Femur (tissue), 1 donor: ENCODE measurements at regions not wholly inside any gene's neighbourhood (a gene's known extent, or its start where the extent isn't known, plus 50 kb on each side); places are given as distances from the start of the nearest gene placed in this dataset.
"Not testable (repeated sequence)": the region's sequence is repeated elsewhere in the genome, so short reads cannot be mapped to it uniquely, and the experiment has no call there.

Experiments
- DNase-seq: peaks from one replicate; pipeline ENCODE4 v3.0.0-alpha.2; 2017

GRCh38 chr14:29391231-29391630, 536.4 kb downstream of the PRKD1 start:
- no peak for DNase-seq

- no peak for DNase-seq
These were observed 535.8 kb downstream of the PRKD1 start for GRCh38 chr14:29391801-29392200.

DNA sequence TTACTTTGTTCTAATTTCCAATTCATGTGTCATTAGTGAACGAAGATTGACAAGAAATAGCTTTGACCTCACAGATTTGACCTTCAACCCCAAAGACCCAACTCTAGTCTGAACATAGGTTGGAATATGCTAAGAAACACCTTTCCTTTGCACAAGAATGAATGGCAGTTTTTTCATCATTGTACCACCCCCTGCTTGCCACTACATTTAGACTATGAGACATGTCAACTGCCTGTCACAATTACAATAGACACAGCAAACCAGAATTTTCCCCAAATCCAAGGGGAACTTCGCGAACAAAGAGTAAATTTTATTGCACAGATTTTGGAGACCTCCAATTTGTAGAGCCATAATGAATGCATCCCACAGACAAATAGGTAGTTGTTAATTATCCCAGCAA, 535.4 kb downstream of the PRKD1 start:
- DNase-seq: no peak

DNA sequence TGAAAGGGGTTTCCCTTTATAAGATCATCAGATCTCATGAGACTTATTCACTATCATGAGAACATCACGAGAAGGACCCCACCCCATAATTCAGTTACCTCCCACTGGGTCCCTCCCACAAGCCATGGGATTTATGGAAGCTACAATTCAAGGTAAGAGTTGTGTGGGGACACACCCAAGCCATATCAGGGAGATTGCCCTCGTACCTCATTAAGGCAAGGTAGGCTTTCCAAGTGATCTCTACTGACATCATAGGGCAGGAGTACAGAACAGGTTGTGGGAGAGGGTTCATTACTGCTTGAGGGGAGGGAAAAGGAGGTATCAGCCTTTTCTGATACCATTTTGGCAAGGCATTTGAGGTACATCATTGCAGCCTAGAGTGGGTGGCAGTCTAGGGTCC, 524.6 kb downstream of the PRKD1 start:
- DNase-seq: no peak

DNA sequence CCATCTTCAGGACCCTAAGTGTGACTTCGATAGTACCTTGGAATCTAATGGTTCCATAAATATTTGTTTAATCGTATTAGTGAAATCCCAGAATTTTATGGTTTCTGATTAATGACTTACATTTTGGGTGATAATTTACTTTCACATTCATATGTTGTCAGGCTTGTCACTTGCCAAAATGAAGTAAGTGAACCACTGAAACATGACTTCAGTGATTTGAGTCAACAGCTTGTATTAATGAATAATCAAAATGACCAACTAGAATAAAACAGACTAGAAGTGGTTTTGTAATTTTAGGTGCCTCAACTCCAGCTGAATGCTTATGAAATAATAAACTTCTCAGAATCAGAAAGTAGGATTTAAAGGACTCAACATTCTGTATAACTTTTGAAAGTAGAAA, 517.1 kb downstream of the PRKD1 start:
- DNase-seq: no peak

DNA sequence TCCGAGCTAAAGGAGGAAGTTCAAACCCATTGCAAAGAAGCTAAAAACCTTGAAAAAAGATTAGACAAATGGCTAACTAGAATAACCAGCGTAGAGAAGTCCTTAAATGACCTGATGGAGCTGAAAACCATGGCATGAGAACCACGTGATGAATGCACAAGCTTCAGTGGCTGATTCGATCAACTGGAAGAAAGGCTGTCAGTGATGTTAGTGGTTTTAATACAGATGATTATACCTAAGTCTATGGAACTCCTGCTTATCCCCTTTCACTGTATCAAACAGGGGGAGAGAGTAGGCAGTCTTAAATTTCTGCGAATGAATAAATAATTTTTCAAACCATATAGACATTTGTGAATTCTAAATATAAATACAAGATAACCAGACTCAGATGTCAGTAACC, 512.7 kb downstream of the PRKD1 start:
- not testable (repeated sequence) for DNase-seq

DNA sequence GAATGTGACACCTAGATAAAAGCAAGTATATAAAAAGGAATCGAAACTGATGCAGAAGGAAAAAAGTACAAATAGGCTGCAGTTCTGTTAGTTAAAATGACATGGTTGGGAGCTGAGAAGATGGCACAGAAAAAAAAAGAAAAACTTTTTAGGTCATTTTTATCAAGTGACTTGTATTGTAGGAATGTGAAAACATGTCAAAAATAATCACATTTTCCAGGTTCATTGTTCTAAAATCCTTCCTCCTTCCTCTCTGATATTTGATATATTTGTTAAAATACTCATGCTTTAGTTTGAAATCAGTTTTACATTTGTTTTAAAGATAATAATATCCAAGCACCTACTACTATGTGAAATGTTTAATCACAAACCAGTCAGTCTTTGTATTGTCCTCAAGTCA, 507.9 kb downstream of the PRKD1 start:
- DNase-seq: no peak

GRCh38 chr14:29421156-29421728, 506.4 kb downstream of the PRKD1 start:
- DNase-seq: no peak

GRCh38 chr14:29425705-29426482, 501.8 kb downstream of the PRKD1 start:
- no peak for DNase-seq

GRCh38 chr14:29442696-29443095, 485.0 kb downstream of the PRKD1 start:
- no peak for DNase-seq

DNA sequence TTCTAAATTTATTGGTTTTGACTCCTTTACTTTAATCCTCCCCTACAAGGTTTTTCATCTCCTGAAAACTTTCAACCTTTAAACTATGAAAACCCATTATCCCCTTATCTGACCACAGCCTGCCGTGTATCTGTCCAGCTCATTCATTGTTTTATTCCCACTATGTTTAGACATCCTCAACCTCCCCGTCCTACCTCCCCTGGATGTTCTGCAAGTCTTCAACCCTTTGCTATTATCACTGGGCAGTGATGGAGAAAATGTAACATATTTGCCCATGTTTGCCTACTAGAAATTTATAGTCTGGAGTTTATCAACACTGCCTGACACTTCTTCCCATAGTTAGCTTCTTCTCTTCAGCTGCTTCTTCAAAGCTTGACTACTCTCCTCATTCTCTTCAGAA, 483.4 kb downstream of the PRKD1 start:
- DNase-seq: no peak

GRCh38 chr14:29444805-29445204, 482.8 kb downstream of the PRKD1 start:
- DNase-seq: no peak

DNA sequence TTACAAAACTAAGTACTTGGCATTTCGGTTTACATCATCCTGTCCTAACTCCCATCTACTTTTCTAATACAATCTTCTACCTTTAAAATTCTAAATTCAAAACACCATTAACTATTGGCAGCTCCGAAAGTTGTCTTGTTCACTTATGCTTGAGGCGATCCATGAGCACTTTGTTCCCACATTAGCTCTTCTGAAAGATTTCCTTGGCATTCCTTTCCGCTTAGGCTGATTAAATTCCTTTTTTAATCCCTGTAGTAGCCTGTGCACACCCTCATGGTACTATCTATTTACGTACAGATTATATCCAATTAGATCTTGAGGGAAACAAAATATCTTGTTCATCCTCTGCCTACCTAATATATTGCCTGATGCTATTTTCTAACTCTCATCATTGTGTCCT, 480.7 kb downstream of the PRKD1 start:
- DNase-seq: no peak

- no peak for DNase-seq
These were observed 475.7 kb downstream of the PRKD1 start for GRCh38 chr14:29451941-29452340.

DNA sequence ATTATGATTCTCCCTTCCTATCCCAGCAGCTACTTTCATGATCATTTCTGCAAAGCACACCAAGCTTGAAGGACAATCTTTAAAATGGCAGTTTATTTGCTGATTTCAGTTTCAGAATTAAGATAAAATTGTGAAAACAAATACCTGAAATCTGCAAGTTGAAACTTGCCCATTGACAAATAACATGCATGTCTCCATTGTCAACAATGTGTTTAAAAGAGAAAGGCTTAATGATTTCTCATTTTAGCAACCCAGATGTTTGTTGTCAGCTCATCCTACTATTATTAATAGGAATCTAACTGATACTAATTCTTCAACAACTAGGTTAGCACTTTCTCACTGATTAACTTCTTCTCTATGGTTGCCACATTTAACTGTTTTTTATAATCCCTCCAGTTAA, 474.6 kb downstream of the PRKD1 start:
- no peak for DNase-seq

GRCh38 chr14:29454026-29454693, 473.5 kb downstream of the PRKD1 start:
- DNase-seq: no peak

- DNase-seq: no peak
These were observed 469.1 kb downstream of the PRKD1 start for GRCh38 chr14:29458547-29458946.

DNA sequence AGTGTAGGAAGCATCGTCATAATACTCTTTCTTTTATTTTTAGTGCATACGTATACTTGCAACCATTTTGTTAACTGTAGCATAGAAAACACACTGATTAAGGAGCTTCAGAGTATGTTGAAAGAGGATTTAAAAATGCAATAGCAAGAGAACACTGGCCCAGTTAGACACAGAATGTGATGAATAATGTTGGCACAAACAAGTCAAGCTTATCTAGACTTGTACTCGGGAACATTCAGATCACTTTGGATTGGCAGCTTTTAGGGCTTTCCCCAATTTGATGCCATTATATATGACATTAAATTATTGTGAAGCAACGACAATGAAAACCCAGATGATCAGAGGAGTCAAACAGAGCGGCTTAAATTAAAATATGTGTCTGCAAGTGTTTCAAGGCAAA, 468.1 kb downstream of the PRKD1 start:
- no peak for DNase-seq

GRCh38 chr14:29459969-29460560, 467.6 kb downstream of the PRKD1 start:
- no peak for DNase-seq

GRCh38 chr14:29461101-29461500, 466.5 kb downstream of the PRKD1 start:
- no peak for DNase-seq

DNA sequence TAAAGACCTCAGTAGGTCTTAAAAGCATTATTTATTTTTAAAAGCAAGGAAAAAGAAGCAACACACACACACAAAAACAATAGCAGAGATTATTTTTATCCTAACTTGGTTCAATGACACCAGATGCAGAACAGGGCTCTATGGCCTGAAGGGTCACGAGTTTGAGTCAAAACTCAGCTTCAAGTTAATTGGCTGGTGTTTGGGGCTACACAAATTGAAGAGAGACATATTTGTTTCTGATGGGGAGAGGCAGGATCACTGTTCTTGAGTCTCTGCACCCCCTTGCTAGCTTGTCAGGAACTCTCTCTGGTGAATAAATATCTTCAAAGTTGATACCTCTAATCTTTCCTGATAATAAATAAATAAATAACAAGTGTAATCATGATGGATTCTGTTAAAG, 466.1 kb downstream of the PRKD1 start:
- DNase-seq: no peak

DNA sequence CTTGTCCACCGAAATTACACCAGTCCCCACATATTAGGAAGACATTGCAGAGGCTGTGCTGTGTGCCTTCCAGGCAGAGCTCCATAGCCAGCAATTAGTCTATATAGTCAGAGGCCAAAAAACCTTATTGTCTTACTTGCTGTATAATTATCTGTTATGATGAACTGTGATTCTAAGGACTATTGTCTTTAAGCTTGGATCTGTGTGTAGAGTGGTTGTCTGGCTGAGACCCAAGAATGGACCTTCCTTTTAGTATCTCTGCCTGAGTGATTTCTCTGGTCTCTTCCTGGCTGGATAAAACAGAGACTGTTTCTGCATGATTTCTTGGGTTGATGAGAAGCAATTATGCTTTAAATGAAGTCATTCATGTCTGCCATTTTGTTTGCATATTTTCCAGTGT, 465.3 kb downstream of the PRKD1 start:
- no peak for DNase-seq

GRCh38 chr14:29462772-29463171, 464.9 kb downstream of the PRKD1 start:
- DNase-seq: no peak
